ENCODE measurements at regions not wholly inside any gene's neighbourhood (a gene's known extent, or its start where the extent isn't known, plus 50 kb on each side); places are given as distances from the start of the nearest gene placed in this dataset.
"Not testable (repeated sequence)": the region's sequence is repeated elsewhere in the genome, so short reads cannot be mapped to it uniquely, and the experiment has no call there.

DNA sequence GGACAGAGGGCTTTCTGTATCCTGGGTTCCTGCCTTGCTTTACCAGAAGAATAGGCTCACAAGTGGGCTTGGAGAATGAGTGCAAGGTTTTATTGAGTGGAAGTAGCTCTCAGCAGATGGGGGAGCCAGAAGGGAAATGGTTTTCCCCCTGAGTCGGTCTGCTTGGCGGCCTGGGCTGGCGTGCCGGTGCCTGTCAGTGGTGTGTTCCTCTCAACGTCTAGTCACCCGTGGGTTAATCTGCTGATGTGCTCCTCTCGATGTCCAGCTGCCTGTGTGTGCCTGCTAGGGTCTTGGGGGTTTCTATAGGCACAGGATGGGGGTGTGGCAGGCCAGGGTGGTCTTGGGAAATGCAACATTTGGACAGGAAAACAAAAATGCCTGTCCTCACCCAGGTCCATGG is 370.8 kb upstream of the ZNF462 start:
- not testable (repeated sequence) for TF ChIP-seq CTCF, POLR2A (IDR thresholded peaks at IDR 0.05)

All from heart left ventricle (tissue), 13 donors.